ENCODE measurements at regions not wholly inside any gene's neighbourhood (a gene's known extent, or its start where the extent isn't known, plus 50 kb on each side); places are given as distances from the start of the nearest gene placed in this dataset.

- H3K9me3 ChIP-seq (ENCODE audit: control insufficient read depth, insufficient read depth, low read depth, low read length) = no peaks in the 10 kb centered on the region
- CTCF ChIA-PET = no interaction called here
- TF ChIP-seq POLR2AphosphoS5 (IDR thresholded peaks at IDR 0.05; ENCODE audit: low read depth, low read length) (no peak), REST (IDR thresholded peaks at IDR 0.05; ENCODE audit: insufficient read depth in 1 of 2, low read depth in 2 of 2, low read length in 1 of 2) (no peak), TCF7L2 (IDR thresholded peaks at IDR 0.05; ENCODE audit: low read depth, low read length) (no peak), SIN3A (IDR thresholded peaks at IDR 0.05; ENCODE audit: borderline replicate concordance, insufficient read depth, low read depth, low read length) (no peak), CTCF (IDR thresholded peaks at IDR 0.05) (no peak)
- no TSS peak for BruUV-seq (replicated peaks)
- ATAC-seq (peak; percentile 82), DNase-seq (ENCODE audit: low read depth, low spot score) (no peak)
- H3K4me1 ChIP-seq (ENCODE audit: control insufficient read depth, insufficient read depth, low read length) = no peaks in the 10 kb centered on the region
- no peaks in the 10 kb centered on the region for H3K36me3 ChIP-seq (ENCODE audit: control insufficient read depth, insufficient read depth, low read length)
- H3K4me3 ChIP-seq (ENCODE audit: low read depth in 2 of 2, low read length in 2 of 2) = peak overlapping the region; percentile 29 to 47
- H3K27ac ChIP-seq (ENCODE audit: low read length) = peak overlapping the region; percentile 51; the same call in 1 of the 2 replicates
- in situ Hi-C loops (cut with HindIII; ENCODE audit: low pct_unique_long_range_greater_than_20kb, low sequenced_read_pairs) = no loop called here
- intact Hi-C loops (cut with micrococcal nuclease; ENCODE audit: unreplicated experiment) = no loop called here
- POLR2A ChIA-PET = no interaction called here
- no peaks in the 10 kb centered on the region for H3K27me3 ChIP-seq (ENCODE audit: control insufficient read depth, insufficient read depth, low read length)
Measured at GRCh38 chr18:71115261-71115660, 826.4 kb downstream of the SOCS6 start.

GRCh38 chr18:71114550-71115210 lies 825.8 kb downstream of the SOCS6 start:
- DNase-seq (ENCODE audit: low read depth, low spot score) (no peak), ATAC-seq (peak; percentile 75)
- H3K27ac ChIP-seq (ENCODE audit: low read length) = peak overlapping the region; percentile 51; the same call in 1 of the 2 replicates
- H3K4me1 ChIP-seq (ENCODE audit: control insufficient read depth, insufficient read depth, low read length) = no peaks in the 10 kb centered on the region
- H3K9me3 ChIP-seq (ENCODE audit: control insufficient read depth, insufficient read depth, low read depth, low read length) = no peaks in the 10 kb centered on the region
- CTCF ChIA-PET = no interaction called here
- POLR2A ChIA-PET = no interaction called here
- H3K27me3 ChIP-seq (ENCODE audit: control insufficient read depth, insufficient read depth, low read length) = no peaks in the 10 kb centered on the region
- intact Hi-C loops (cut with micrococcal nuclease; ENCODE audit: unreplicated experiment) = no loop called here
- TF ChIP-seq TCF7L2 (IDR thresholded peaks at IDR 0.05; ENCODE audit: low read depth, low read length) (no peak), POLR2AphosphoS5 (IDR thresholded peaks at IDR 0.05; ENCODE audit: low read depth, low read length) (no peak), SIN3A (IDR thresholded peaks at IDR 0.05; ENCODE audit: borderline replicate concordance, insufficient read depth, low read depth, low read length) (no peak), REST (IDR thresholded peaks at IDR 0.05; ENCODE audit: insufficient read depth in 1 of 2, low read depth in 2 of 2, low read length in 1 of 2) (no peak), CTCF (IDR thresholded peaks at IDR 0.05) (no peak)
- peak overlapping the region; percentile 29 to 47 for H3K4me3 ChIP-seq (ENCODE audit: low read depth in 2 of 2, low read length in 2 of 2)
- in situ Hi-C loops (cut with HindIII; ENCODE audit: low pct_unique_long_range_greater_than_20kb, low sequenced_read_pairs) = no loop called here
- no peaks in the 10 kb centered on the region for H3K36me3 ChIP-seq (ENCODE audit: control insufficient read depth, insufficient read depth, low read length)
- no TSS peak for BruUV-seq (replicated peaks)
